HepG2 (cell line): ENCODE measurements at regions not wholly inside any gene's neighbourhood (a gene's known extent, or its start where the extent isn't known, plus 50 kb on each side); places are given as distances from the start of the nearest gene placed in this dataset.

ENCODE experiments used
- EZH2 ChIP-seq: conservative IDR thresholded peaks from 2 replicates; pipeline ENCODE4 v1.6.1; 2012; ENCODE audit warnings: mild to moderate bottlenecking, low read depth, low read length, moderate library complexity
- FOXK2 ChIP-seq: fragments of 450-650 bp; IDR thresholded peaks from 2 replicates; pipeline ENCODE4 v1.6.1; 2016
- TAF1 ChIP-seq: sonication (generic); formaldehyde crosslinking; IDR thresholded peaks from 2 replicates; pipeline ENCODE4 v1.4.0; 2020; ENCODE audit warnings: missing genetic modification reagents
- TBL1XR1 ChIP-seq: fragments of 150-350 bp; IDR thresholded peaks from 2 replicates; pipeline ENCODE4 v1.6.1; 2014; ENCODE audit warnings: borderline replicate concordance, low read length; ENCODE audit not compliant: partially characterized antibody
- ZBTB21 ChIP-seq: sonication (generic); formaldehyde crosslinking; IDR thresholded peaks from 2 replicates; pipeline ENCODE4 v1.4.0; 2020; ENCODE audit warnings: missing genetic modification reagents
- TF ChIP-seq, protein P1 (sequence below): sonication (generic); formaldehyde crosslinking; IDR thresholded peaks from 2 replicates; pipeline ENCODE4 v1.5.0; 2020; ENCODE audit warnings: mild to moderate bottlenecking, missing genetic modification reagents, moderate library complexity
- TF ChIP-seq, protein P2 (sequence below): sonication (generic); formaldehyde crosslinking; IDR thresholded peaks from 2 replicates; pipeline ENCODE4 v1.4.0; 2020; ENCODE audit warnings: missing genetic modification reagents
- TF ChIP-seq, protein P3 (sequence below): IDR thresholded peaks from 2 replicates; pipeline ENCODE4 v1.6.1; 2016; ENCODE audit warnings: low read depth, control low read depth

DNA sequence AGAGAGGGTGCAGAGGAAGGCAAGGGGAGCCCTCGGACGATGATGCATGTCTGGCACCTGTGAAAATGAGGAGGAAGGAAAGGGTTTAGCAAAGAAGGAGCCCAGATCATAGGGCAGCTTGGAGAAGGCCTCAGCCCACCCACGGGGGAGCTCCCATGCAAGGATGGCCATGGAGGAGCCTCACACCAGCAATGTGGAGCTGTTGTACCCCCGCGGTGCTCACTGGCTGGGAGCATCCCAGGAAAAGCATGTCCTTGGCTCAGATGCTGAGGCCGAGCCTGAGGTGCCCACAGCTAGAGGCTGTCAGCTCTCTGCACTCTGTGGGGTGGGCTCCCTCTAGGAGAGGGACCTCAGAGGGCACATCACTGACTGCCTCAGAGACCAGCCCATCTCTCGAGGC is 622.6 kb downstream of the AACS start:
- TF ChIP-seq, protein P1, sequence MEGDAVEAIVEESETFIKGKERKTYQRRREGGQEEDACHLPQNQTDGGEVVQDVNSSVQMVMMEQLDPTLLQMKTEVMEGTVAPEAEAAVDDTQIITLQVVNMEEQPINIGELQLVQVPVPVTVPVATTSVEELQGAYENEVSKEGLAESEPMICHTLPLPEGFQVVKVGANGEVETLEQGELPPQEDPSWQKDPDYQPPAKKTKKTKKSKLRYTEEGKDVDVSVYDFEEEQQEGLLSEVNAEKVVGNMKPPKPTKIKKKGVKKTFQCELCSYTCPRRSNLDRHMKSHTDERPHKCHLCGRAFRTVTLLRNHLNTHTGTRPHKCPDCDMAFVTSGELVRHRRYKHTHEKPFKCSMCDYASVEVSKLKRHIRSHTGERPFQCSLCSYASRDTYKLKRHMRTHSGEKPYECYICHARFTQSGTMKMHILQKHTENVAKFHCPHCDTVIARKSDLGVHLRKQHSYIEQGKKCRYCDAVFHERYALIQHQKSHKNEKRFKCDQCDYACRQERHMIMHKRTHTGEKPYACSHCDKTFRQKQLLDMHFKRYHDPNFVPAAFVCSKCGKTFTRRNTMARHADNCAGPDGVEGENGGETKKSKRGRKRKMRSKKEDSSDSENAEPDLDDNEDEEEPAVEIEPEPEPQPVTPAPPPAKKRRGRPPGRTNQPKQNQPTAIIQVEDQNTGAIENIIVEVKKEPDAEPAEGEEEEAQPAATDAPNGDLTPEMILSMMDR, result no peak
- TF ChIP-seq EZH2, result no peak
- TF ChIP-seq TAF1 (CRISPR knock-in tag), result no peak
- TF ChIP-seq ZBTB21, result no peak
- TF ChIP-seq, protein P2, sequence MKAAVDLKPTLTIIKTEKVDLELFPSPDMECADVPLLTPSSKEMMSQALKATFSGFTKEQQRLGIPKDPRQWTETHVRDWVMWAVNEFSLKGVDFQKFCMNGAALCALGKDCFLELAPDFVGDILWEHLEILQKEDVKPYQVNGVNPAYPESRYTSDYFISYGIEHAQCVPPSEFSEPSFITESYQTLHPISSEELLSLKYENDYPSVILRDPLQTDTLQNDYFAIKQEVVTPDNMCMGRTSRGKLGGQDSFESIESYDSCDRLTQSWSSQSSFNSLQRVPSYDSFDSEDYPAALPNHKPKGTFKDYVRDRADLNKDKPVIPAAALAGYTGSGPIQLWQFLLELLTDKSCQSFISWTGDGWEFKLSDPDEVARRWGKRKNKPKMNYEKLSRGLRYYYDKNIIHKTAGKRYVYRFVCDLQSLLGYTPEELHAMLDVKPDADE (CRISPR knock-in tag), result no peak
- TF ChIP-seq TBL1XR1, result no peak
- TF ChIP-seq, protein P3, sequence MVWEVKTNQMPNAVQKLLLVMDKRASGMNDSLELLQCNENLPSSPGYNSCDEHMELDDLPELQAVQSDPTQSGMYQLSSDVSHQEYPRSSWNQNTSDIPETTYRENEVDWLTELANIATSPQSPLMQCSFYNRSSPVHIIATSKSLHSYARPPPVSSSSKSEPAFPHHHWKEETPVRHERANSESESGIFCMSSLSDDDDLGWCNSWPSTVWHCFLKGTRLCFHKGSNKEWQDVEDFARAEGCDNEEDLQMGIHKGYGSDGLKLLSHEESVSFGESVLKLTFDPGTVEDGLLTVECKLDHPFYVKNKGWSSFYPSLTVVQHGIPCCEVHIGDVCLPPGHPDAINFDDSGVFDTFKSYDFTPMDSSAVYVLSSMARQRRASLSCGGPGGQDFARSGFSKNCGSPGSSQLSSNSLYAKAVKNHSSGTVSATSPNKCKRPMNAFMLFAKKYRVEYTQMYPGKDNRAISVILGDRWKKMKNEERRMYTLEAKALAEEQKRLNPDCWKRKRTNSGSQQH (CRISPR knock-in tag), result no peak
- no peak for TF ChIP-seq FOXK2
